OCI-LY1 (cell line): ENCODE measurements at regions not wholly inside any gene's neighbourhood (a gene's known extent, or its start where the extent isn't known, plus 50 kb on each side); places are given as distances from the start of the nearest gene placed in this dataset.

Source experiments
- H2AFZ ChIP-seq: fragments of 200-600 bp; sonication (generic), shearing (Covaris generic); 2 replicates; pipeline ENCODE4 v1.6.0; 2014; ENCODE audit warnings: antibody characterized with exemption, mild to moderate bottlenecking, low read length
- H3F3A ChIP-seq: fragments of 200-600 bp; sonication (generic), shearing (Covaris generic); 2 replicates; pipeline ENCODE4 v1.6.0; 2014; ENCODE audit warnings: mild to moderate bottlenecking, antibody characterized with exemption, low read length, moderate library complexity; ENCODE audit not compliant: insufficient read depth
- H3K27ac ChIP-seq: fragments of 200-600 bp; sonication (generic); 2 replicates; pipeline ENCODE4 v1.5.1; 2014; ENCODE audit warnings: low read length, mixed run types, mild to moderate bottlenecking, low read depth; ENCODE audit not compliant: poor library complexity, severe bottlenecking
- H3K27me3 ChIP-seq: fragments of 200-600 bp; sonication (generic); 2 replicates; pipeline ENCODE4 v1.6.0; 2014; ENCODE audit warnings: antibody characterized with exemption, mild to moderate bottlenecking, low read length, moderate library complexity; ENCODE audit not compliant: insufficient read depth
- H3K36me3 ChIP-seq: fragments of 200-600 bp; sonication (generic); 2 replicates; pipeline ENCODE4 v1.6.1; 2014; ENCODE audit warnings: mild to moderate bottlenecking, antibody characterized with exemption, low read length, moderate library complexity, mixed read lengths; ENCODE audit not compliant: insufficient read depth
- H3K4me1 ChIP-seq: fragments of 200-600 bp; sonication (generic); 2 replicates; pipeline ENCODE4 v1.5.1; 2014; ENCODE audit warnings: mild to moderate bottlenecking, low read length, moderate library complexity; ENCODE audit not compliant: insufficient read depth, severe bottlenecking
- H3K4me2 ChIP-seq: fragments of 200-600 bp; sonication (generic), shearing (Covaris generic); 2 replicates; pipeline ENCODE4 v1.6.1; 2014; ENCODE audit warnings: low read length
- H3K4me3 ChIP-seq: fragments of 200-600 bp; sonication (generic); 2 replicates; pipeline ENCODE4 v1.5.1; 2014; ENCODE audit warnings: low read length, low read depth, mild to moderate bottlenecking, mixed read lengths; ENCODE audit not compliant: poor library complexity, severe bottlenecking
- H3K79me2 ChIP-seq: fragments of 200-600 bp; shearing (Covaris generic); 2 replicates; pipeline ENCODE4 v1.6.1; 2016; ENCODE audit warnings: mixed run types, low read length, mixed read lengths; ENCODE audit not compliant: insufficient read depth
- H3K9ac ChIP-seq: fragments of 200-600 bp; sonication (generic), shearing (Covaris generic); 2 replicates; pipeline ENCODE4 v1.6.1; 2014; ENCODE audit warnings: mild to moderate bottlenecking, low read length, mixed read lengths
- H3K9me2 ChIP-seq: fragments of 200-600 bp; sonication (generic), shearing (Covaris generic); 2 replicates; pipeline ENCODE4 v1.6.1; 2014; ENCODE audit warnings: low read depth, mild to moderate bottlenecking, low read length, mixed read lengths
- H3K9me3 ChIP-seq: fragments of 200-600 bp; shearing (Covaris generic); 2 replicates; pipeline ENCODE4 v1.6.1; 2014; ENCODE audit warnings: low read length, mixed read lengths
- H4K20me1 ChIP-seq: fragments of 200-600 bp; sonication (generic), shearing (Covaris generic); 2 replicates; pipeline ENCODE4 v1.6.0; 2016; ENCODE audit warnings: mild to moderate bottlenecking, low read length; ENCODE audit not compliant: insufficient read depth
- EZH2 ChIP-seq: fragments of 200-600 bp; sonication (generic), shearing (Covaris generic); IDR thresholded peaks from 2 replicates; pipeline ENCODE4 v1.8.0; 2017; ENCODE audit warnings: borderline replicate concordance, mixed run types, mild to moderate bottlenecking, antibody characterized with exemption, low read length, moderate library complexity, mixed read lengths
- TF ChIP-seq, protein P1 (sequence below): fragments of 200-600 bp; sonication (generic), shearing (Covaris generic); IDR thresholded peaks from 2 replicates; pipeline ENCODE4 v1.5.1; 2017; ENCODE audit warnings: mild to moderate bottlenecking, antibody characterized with exemption, low read length, moderate library complexity, mixed read lengths

DNA sequence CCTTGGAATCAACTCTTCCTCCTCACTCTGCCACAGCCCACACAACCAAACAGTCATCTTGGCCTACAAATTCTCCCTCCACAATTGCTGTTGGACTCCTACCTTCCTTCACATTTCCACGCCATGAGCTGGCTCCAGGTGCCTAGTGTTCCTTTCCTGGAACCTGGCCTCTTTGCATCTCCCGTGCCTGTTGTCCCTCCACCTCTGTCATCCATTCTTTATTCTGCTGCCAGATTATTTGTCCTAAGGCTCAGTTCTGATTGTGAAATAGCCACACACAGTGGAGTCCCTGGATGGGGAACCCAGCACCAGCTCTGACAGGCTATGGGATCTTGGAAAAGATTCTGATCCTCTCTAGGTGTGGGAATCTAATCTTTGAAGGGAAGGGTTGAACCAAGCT, 109.1 kb upstream of the ANKH start:
- Histone ChIP-seq H3K79me2 (no peaks in the 10 kb centered on the region), H3K9me3 (no peaks in the 10 kb centered on the region), H4K20me1 (no peaks in the 10 kb centered on the region), H3K36me3 (no peaks in the 10 kb centered on the region), H3K4me3 (no peak overlapping the region), H3K9me2 (no peaks in the 10 kb centered on the region), H3K9ac (no peak overlapping the region), H3F3A (no peaks in the 10 kb centered on the region), H3K27me3 (peaks cover 5% of the 10 kb centered on the region; the same call in 1 of the 2 replicates), H3K4me2 (no peak overlapping the region), H2AFZ (no peak overlapping the region), H3K27ac (no peak overlapping the region), H3K4me1 (no peaks in the 10 kb centered on the region)
- TF ChIP-seq, protein P1, sequence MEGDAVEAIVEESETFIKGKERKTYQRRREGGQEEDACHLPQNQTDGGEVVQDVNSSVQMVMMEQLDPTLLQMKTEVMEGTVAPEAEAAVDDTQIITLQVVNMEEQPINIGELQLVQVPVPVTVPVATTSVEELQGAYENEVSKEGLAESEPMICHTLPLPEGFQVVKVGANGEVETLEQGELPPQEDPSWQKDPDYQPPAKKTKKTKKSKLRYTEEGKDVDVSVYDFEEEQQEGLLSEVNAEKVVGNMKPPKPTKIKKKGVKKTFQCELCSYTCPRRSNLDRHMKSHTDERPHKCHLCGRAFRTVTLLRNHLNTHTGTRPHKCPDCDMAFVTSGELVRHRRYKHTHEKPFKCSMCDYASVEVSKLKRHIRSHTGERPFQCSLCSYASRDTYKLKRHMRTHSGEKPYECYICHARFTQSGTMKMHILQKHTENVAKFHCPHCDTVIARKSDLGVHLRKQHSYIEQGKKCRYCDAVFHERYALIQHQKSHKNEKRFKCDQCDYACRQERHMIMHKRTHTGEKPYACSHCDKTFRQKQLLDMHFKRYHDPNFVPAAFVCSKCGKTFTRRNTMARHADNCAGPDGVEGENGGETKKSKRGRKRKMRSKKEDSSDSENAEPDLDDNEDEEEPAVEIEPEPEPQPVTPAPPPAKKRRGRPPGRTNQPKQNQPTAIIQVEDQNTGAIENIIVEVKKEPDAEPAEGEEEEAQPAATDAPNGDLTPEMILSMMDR: no peak
- no peak for TF ChIP-seq EZH2

DNA sequence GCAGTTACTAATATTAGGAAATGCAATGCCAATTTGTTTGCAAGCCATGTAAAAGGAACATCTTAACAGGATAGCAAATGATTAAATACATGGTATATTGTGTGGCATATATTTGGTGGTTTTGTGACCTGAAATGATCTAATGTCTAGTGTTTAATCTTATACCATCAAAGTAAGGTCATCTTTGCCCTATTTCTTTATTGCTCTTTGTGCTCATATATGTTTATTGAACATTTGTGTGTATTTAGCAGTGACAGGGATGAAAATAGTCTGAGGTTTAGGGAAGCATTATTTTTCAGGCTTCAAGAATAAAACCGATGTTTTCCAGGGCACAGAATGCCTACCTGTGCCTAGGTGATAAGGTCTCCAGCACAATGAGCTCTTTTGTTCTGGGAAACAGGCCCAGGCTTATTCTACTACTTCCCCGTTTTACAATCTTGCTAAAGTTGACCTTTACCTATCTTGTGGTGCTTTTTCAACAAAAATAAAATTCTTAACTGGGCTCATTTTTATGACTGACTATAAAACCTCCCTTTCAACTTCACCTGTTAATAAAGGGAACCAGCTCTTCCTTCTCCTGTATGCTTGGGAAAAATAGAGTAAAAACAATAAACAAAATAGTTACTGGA, 105.6 kb upstream of the ANKH start:
- Histone ChIP-seq H3K27ac (no peak overlapping the region), H3K4me2 (no peak overlapping the region)

DNA sequence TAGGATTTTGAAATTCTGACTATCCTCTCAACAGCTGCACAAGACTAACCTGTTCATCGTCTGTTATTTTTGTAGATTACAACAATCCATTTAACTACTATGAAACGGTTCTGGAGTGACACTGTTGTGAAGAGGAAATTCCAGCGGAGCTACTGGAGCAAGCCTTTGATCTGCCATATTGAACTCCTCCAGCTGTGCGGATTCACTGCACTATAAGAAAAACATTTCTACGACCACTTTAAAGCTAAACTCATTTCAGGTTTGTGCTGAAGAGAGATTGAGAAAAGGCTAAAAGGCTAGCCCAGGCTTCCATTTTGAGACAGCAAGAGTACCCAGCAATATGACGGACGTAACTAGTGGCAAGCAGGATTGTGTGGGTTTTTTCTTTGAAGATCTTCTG, 104.9 kb upstream of the ANKH start:
- Histone ChIP-seq H3K4me1 (no peaks in the 10 kb centered on the region), H3F3A (no peaks in the 10 kb centered on the region), H2AFZ (no peak overlapping the region), H3K36me3 (no peaks in the 10 kb centered on the region), H3K9me2 (no peaks in the 10 kb centered on the region), H3K4me2 (no peak overlapping the region), H4K20me1 (no peaks in the 10 kb centered on the region), H3K79me2 (no peaks in the 10 kb centered on the region), H3K9ac (no peak overlapping the region), H3K9me3 (no peaks in the 10 kb centered on the region), H3K4me3 (no peak overlapping the region), H3K27me3 (peaks cover 5% of the 10 kb centered on the region; the same call in 1 of the 2 replicates), H3K27ac (no peak overlapping the region)
- TF ChIP-seq, protein P1: no peak
- TF ChIP-seq EZH2: no peak

More for the DNA sequence above, 105.6 kb upstream of the ANKH start:
- H2AFZ ChIP-seq: no peak overlapping the region
- H3K9me3 ChIP-seq: no peaks in the 10 kb centered on the region
- H3K36me3 ChIP-seq: no peaks in the 10 kb centered on the region
- H3F3A ChIP-seq: no peaks in the 10 kb centered on the region
- no peak overlapping the region for H3K4me3 ChIP-seq
- H3K27me3 ChIP-seq: peaks cover 5% of the 10 kb centered on the region; the same call in 1 of the 2 replicates
- H3K4me1 ChIP-seq: no peaks in the 10 kb centered on the region
- no peaks in the 10 kb centered on the region for H4K20me1 ChIP-seq
- TF ChIP-seq, protein P1: no peak
- TF ChIP-seq EZH2: no peak
- H3K9me2 ChIP-seq: no peaks in the 10 kb centered on the region
- no peaks in the 10 kb centered on the region for H3K79me2 ChIP-seq
- H3K9ac ChIP-seq: no peak overlapping the region
